ENCODE measurements at regions not wholly inside any gene's neighbourhood (a gene's known extent, or its start where the extent isn't known, plus 50 kb on each side); places are given as distances from the start of the nearest gene placed in this dataset.

GRCh38 chr2:67923696-67924095 lies 139.1 kb downstream of the C1D start:
- Histone ChIP-seq H3K9me3 (ENCODE audit: control insufficient read depth, insufficient read depth, low read length) (no peaks in the 10 kb centered on the region), H3K36me3 (ENCODE audit: control insufficient read depth, insufficient read depth, low read length) (no peaks in the 10 kb centered on the region), H3K4me3 (ENCODE audit: low read depth, low read length) (no peak overlapping the region), H3K9ac (ENCODE audit: low read depth, low read length) (no peak overlapping the region), H3K27me3 (ENCODE audit: control insufficient read depth, insufficient read depth, low read length) (no peaks in the 10 kb centered on the region), H3K4me1 (ENCODE audit: control insufficient read depth, insufficient read depth, low read length) (peaks cover 21% of the 10 kb centered on the region)

GRCh38 chr2:67927501-67927900 lies 135.3 kb downstream of the C1D start:
- H3K36me3 ChIP-seq (ENCODE audit: control insufficient read depth, insufficient read depth, low read length): no peaks in the 10 kb centered on the region
- no peak overlapping the region for H3K9ac ChIP-seq (ENCODE audit: low read depth, low read length)
- H3K27me3 ChIP-seq (ENCODE audit: control insufficient read depth, insufficient read depth, low read length): no peaks in the 10 kb centered on the region
- H3K9me3 ChIP-seq (ENCODE audit: control insufficient read depth, insufficient read depth, low read length): no peaks in the 10 kb centered on the region
- H3K4me1 ChIP-seq (ENCODE audit: control insufficient read depth, insufficient read depth, low read length): peaks cover 31% of the 10 kb centered on the region
- H3K4me3 ChIP-seq (ENCODE audit: low read depth, low read length): no peak overlapping the region

DNA sequence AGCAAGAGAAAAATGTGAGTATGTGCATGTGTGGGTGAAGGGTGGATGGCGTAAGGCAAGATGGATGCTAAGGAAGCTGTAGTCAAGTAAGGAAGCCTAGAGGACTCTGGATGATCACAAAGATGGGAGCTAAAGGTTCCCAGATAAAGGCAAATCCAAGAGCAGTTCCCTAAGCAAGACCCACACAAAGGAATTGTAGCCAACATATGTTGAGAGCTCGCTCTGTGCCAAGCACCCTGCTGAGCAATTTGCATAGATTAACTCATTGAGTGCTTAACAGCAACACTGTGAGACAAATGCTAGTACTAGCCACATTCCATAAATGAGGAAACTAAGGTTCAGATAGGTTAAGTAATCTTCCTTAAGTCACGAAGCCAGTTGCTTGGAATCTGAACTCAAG lies 132.6 kb downstream of the C1D start:
- H3K27me3 ChIP-seq (ENCODE audit: control insufficient read depth, insufficient read depth, low read length): no peaks in the 10 kb centered on the region
- no peaks in the 10 kb centered on the region for H3K9me3 ChIP-seq (ENCODE audit: control insufficient read depth, insufficient read depth, low read length)
- H3K4me1 ChIP-seq (ENCODE audit: control insufficient read depth, insufficient read depth, low read length): peaks cover 28% of the 10 kb centered on the region
- H3K4me3 ChIP-seq (ENCODE audit: low read depth, low read length): no peak overlapping the region
- no peaks in the 10 kb centered on the region for H3K36me3 ChIP-seq (ENCODE audit: control insufficient read depth, insufficient read depth, low read length)
- H3K9ac ChIP-seq (ENCODE audit: low read depth, low read length): no peak overlapping the region

DNA sequence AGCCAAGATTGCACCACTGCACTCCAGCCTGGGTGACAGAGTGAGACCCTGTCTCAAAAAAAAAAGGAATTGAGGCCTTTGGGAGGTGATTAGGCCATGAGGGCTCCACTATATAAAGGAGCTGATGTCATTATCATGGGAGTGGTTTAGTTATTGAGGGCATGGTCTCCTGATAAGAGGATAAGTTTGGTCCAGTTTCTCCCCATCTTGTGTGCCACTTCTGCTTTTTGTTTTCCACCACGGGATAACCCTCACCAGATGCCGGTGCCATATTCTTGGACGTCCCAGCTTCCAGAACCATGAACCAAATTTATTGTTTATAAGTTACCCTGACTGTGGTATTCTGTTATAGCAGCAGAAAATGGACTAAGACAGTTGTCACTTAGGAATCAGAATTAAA lies 125.8 kb downstream of the C1D start:
- H3K36me3 ChIP-seq (ENCODE audit: control insufficient read depth, insufficient read depth, low read length): no peaks in the 10 kb centered on the region
- H3K27me3 ChIP-seq (ENCODE audit: control insufficient read depth, insufficient read depth, low read length): no peaks in the 10 kb centered on the region
- H3K9ac ChIP-seq (ENCODE audit: low read depth, low read length): no peak overlapping the region
- H3K9me3 ChIP-seq (ENCODE audit: control insufficient read depth, insufficient read depth, low read length): no peaks in the 10 kb centered on the region
- no peaks in the 10 kb centered on the region for H3K4me1 ChIP-seq (ENCODE audit: control insufficient read depth, insufficient read depth, low read length)
- H3K4me3 ChIP-seq (ENCODE audit: low read depth, low read length): no peak overlapping the region

- Histone ChIP-seq H3K27me3 (ENCODE audit: control insufficient read depth, insufficient read depth, low read length) (no peaks in the 10 kb centered on the region), H3K9me3 (ENCODE audit: control insufficient read depth, insufficient read depth, low read length) (no peaks in the 10 kb centered on the region), H3K36me3 (ENCODE audit: control insufficient read depth, insufficient read depth, low read length) (no peaks in the 10 kb centered on the region), H3K9ac (ENCODE audit: low read depth, low read length) (no peak overlapping the region), H3K4me1 (ENCODE audit: control insufficient read depth, insufficient read depth, low read length) (no peaks in the 10 kb centered on the region), H3K4me3 (ENCODE audit: low read depth, low read length) (no peak overlapping the region)
Observed at GRCh38 chr2:67938053-67938452, 124.8 kb downstream of the C1D start.

- Histone ChIP-seq H3K4me3 (ENCODE audit: low read depth, low read length) (no peak overlapping the region), H3K9ac (ENCODE audit: low read depth, low read length) (no peak overlapping the region), H3K36me3 (ENCODE audit: control insufficient read depth, insufficient read depth, low read length) (no peaks in the 10 kb centered on the region), H3K9me3 (ENCODE audit: control insufficient read depth, insufficient read depth, low read length) (no peaks in the 10 kb centered on the region), H3K27me3 (ENCODE audit: control insufficient read depth, insufficient read depth, low read length) (no peaks in the 10 kb centered on the region), H3K4me1 (ENCODE audit: control insufficient read depth, insufficient read depth, low read length) (no peaks in the 10 kb centered on the region)
Observed at GRCh38 chr2:67945056-67945455, 117.7 kb downstream of the C1D start.

- H3K9me3 ChIP-seq (ENCODE audit: control insufficient read depth, insufficient read depth, low read length): no peaks in the 10 kb centered on the region
- H3K36me3 ChIP-seq (ENCODE audit: control insufficient read depth, insufficient read depth, low read length): no peaks in the 10 kb centered on the region
- no peaks in the 10 kb centered on the region for H3K27me3 ChIP-seq (ENCODE audit: control insufficient read depth, insufficient read depth, low read length)
- no peak overlapping the region for H3K4me3 ChIP-seq (ENCODE audit: low read depth, low read length)
- H3K4me1 ChIP-seq (ENCODE audit: control insufficient read depth, insufficient read depth, low read length): no peaks in the 10 kb centered on the region
- no peak overlapping the region for H3K9ac ChIP-seq (ENCODE audit: low read depth, low read length)
Observed at GRCh38 chr2:67945940-67946339, 116.9 kb downstream of the C1D start.

GRCh38 chr2:67948057-67948456 lies 114.7 kb downstream of the C1D start:
- Histone ChIP-seq H3K9ac (ENCODE audit: low read depth, low read length) (no peak overlapping the region), H3K9me3 (ENCODE audit: control insufficient read depth, insufficient read depth, low read length) (no peaks in the 10 kb centered on the region), H3K36me3 (ENCODE audit: control insufficient read depth, insufficient read depth, low read length) (no peaks in the 10 kb centered on the region), H3K27me3 (ENCODE audit: control insufficient read depth, insufficient read depth, low read length) (no peaks in the 10 kb centered on the region), H3K4me3 (ENCODE audit: low read depth, low read length) (no peak overlapping the region), H3K4me1 (ENCODE audit: control insufficient read depth, insufficient read depth, low read length) (no peaks in the 10 kb centered on the region)

DNA sequence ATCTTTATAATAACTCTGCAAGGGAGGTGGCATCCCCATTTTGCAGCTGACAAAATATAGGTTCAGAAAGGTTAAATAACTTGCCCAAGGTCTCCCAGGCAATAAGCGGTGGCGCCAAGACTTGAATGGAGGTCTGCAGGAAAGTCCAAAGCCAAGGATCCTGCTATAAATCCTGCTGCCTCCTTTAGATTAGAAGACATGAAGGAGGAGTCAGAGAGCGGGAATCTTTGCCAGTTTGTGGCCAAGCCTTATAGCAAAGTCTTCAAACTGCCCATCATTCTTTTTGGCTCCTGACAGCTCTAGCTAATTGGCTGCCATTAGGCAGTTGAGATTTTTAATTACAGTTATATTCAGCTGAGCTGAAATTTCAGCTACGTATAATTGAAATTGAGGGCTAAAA lies 114.3 kb downstream of the C1D start:
- Histone ChIP-seq H3K36me3 (ENCODE audit: control insufficient read depth, insufficient read depth, low read length) (no peaks in the 10 kb centered on the region), H3K4me1 (ENCODE audit: control insufficient read depth, insufficient read depth, low read length) (no peaks in the 10 kb centered on the region), H3K27me3 (ENCODE audit: control insufficient read depth, insufficient read depth, low read length) (no peaks in the 10 kb centered on the region), H3K4me3 (ENCODE audit: low read depth, low read length) (no peak overlapping the region), H3K9ac (ENCODE audit: low read depth, low read length) (no peak overlapping the region), H3K9me3 (ENCODE audit: control insufficient read depth, insufficient read depth, low read length) (no peaks in the 10 kb centered on the region)

GRCh38 chr2:67950018-67950417 lies 112.8 kb downstream of the C1D start:
- H3K4me1 ChIP-seq (ENCODE audit: control insufficient read depth, insufficient read depth, low read length): no peaks in the 10 kb centered on the region
- H3K27me3 ChIP-seq (ENCODE audit: control insufficient read depth, insufficient read depth, low read length): no peaks in the 10 kb centered on the region
- H3K9me3 ChIP-seq (ENCODE audit: control insufficient read depth, insufficient read depth, low read length): no peaks in the 10 kb centered on the region
- H3K9ac ChIP-seq (ENCODE audit: low read depth, low read length): no peak overlapping the region
- no peak overlapping the region for H3K4me3 ChIP-seq (ENCODE audit: low read depth, low read length)
- H3K36me3 ChIP-seq (ENCODE audit: control insufficient read depth, insufficient read depth, low read length): no peaks in the 10 kb centered on the region

DNA sequence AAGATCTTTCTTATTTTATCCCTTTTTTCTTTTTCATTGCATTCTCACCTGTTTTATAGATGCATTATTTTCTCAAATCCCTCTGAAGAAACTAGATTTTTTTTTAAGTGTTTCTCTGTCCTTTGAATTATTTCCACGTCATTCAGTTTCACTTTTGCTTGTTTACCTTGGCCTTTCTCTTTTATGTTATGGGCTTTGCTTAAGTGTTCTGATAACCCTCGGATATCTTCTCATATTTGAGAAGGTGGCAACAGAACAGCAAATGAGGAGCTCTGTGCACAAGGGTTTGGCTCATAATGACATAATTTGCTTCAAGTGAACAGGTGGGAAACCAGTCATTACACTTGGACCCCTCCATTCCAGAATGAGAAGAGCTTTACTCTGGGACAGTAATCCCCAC lies 111.9 kb downstream of the C1D start:
- H3K36me3 ChIP-seq (ENCODE audit: control insufficient read depth, insufficient read depth, low read length): no peaks in the 10 kb centered on the region
- H3K4me3 ChIP-seq (ENCODE audit: low read depth, low read length): no peak overlapping the region
- no peaks in the 10 kb centered on the region for H3K4me1 ChIP-seq (ENCODE audit: control insufficient read depth, insufficient read depth, low read length)
- H3K9me3 ChIP-seq (ENCODE audit: control insufficient read depth, insufficient read depth, low read length): no peaks in the 10 kb centered on the region
- H3K9ac ChIP-seq (ENCODE audit: low read depth, low read length): no peak overlapping the region
- no peaks in the 10 kb centered on the region for H3K27me3 ChIP-seq (ENCODE audit: control insufficient read depth, insufficient read depth, low read length)

DNA sequence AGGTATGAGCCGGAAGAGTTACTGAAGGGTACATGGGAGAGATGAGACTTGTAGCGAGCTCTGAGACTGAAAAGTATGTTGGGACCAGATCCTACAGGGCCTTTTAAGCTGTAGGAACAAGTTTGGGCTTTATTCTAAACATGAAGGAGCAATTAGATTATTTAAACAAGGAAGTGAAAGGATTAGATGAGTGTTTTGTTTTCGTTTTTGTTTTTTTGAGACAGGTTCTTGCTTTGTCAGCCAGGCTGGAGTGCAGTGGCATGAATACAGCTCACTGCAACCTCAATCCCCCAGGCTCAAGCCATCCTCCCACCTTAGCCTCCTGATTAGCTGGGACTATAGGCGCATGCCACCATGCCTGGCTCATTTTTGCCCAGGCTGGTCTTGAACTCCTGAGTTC lies 110.7 kb downstream of the C1D start:
- H3K4me1 ChIP-seq (ENCODE audit: control insufficient read depth, insufficient read depth, low read length): no peaks in the 10 kb centered on the region
- no peak overlapping the region for H3K9ac ChIP-seq (ENCODE audit: low read depth, low read length)
- H3K9me3 ChIP-seq (ENCODE audit: control insufficient read depth, insufficient read depth, low read length): no peaks in the 10 kb centered on the region
- H3K27me3 ChIP-seq (ENCODE audit: control insufficient read depth, insufficient read depth, low read length): no peaks in the 10 kb centered on the region
- H3K4me3 ChIP-seq (ENCODE audit: low read depth, low read length): no peak overlapping the region
- no peaks in the 10 kb centered on the region for H3K36me3 ChIP-seq (ENCODE audit: control insufficient read depth, insufficient read depth, low read length)

Measured in iPS-15b (cell line).